Tibial nerve (tissue), 3 donors: ENCODE measurements at regions not wholly inside any gene's neighbourhood (a gene's known extent, or its start where the extent isn't known, plus 50 kb on each side); places are given as distances from the start of the nearest gene placed in this dataset.

ENCODE experiments used
- POLR2A ChIP-seq, 2 donors: fragments of 450-650 bp; IDR thresholded peaks; one replicate each; pipeline ENCODE4 v1.6.1; 2017; ENCODE audit warnings: antibody characterized with exemption in 2 of 2, mild to moderate bottlenecking in 2 of 2, moderate library complexity in 2 of 2
- TF ChIP-seq, protein P1 (sequence below), 5 experiments: fragments of 200-600 bp in 3 of 5; fragments of 450-650 bp in 2 of 5; sonication (generic) in 3 of 5; IDR thresholded peaks; one replicate each; pipeline ENCODE4 v1.5.1; 2016 to 2019; ENCODE audit warnings: antibody characterized with exemption in 5 of 5, mild to moderate bottlenecking in 3 of 5, moderate library complexity in 2 of 5

DNA sequence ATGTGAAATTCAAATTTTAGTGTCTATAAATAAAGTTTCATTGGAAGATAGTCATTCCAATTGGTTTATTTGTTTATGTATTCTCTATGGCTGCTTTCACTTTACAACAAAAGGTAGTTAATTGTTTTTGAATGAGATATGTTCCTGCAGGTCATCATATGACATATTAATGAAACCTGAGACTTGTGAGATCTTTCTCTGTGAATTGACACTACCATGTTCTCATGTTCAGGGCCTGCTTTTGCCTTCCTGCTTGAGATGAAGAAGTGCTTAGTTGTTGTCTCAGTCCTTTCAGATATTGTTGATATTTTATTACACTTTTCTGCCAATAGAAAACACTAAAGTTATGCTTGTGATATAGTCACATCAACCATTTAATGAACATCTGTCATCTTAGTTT, 132.5 kb downstream of the UTRN start:
- TF ChIP-seq, protein P1, sequence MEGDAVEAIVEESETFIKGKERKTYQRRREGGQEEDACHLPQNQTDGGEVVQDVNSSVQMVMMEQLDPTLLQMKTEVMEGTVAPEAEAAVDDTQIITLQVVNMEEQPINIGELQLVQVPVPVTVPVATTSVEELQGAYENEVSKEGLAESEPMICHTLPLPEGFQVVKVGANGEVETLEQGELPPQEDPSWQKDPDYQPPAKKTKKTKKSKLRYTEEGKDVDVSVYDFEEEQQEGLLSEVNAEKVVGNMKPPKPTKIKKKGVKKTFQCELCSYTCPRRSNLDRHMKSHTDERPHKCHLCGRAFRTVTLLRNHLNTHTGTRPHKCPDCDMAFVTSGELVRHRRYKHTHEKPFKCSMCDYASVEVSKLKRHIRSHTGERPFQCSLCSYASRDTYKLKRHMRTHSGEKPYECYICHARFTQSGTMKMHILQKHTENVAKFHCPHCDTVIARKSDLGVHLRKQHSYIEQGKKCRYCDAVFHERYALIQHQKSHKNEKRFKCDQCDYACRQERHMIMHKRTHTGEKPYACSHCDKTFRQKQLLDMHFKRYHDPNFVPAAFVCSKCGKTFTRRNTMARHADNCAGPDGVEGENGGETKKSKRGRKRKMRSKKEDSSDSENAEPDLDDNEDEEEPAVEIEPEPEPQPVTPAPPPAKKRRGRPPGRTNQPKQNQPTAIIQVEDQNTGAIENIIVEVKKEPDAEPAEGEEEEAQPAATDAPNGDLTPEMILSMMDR (IDR thresholded peaks at IDR 0.05) = no peak
- no peak for TF ChIP-seq POLR2A (IDR thresholded peaks at IDR 0.05)
